ENCODE measurements at regions not wholly inside any gene's neighbourhood (a gene's known extent, or its start where the extent isn't known, plus 50 kb on each side); places are given as distances from the start of the nearest gene placed in this dataset.

DNA sequence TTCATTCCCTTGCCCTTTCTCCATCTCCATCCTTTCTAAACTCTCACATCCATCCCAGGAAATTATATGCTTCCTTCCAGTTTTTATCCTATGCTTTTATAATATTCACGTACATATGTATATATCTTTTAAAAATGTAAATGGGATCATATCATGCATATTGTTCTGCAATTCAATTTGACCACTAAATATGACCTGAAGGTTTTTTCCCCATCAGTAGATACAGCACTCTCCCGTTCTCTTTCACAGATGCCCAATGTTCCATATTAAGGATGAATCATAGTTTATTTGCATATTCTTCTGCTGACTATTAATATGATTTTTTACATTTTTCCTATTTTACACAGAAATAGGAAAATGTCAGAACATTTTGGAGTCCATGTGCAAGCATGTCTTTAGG lies 213.3 kb upstream of the PARD3B start:
- Histone ChIP-seq H3K27ac (ENCODE audit: low read depth, low read length) (no peak overlapping the region), H3K4me1 (ENCODE audit: control insufficient read depth in 5 of 5, insufficient read depth in 5 of 5, low read length in 5 of 5) (no peaks in the 10 kb centered on the region), H3K9ac (ENCODE audit: low read length in 5 of 5) (no peak overlapping the region), H3K36me3 (ENCODE audit: control insufficient read depth in 5 of 5, insufficient read depth in 5 of 5, low read length in 5 of 5) (no peaks in the 10 kb centered on the region), H3K4me3 (ENCODE audit: low read depth in 1 of 5, low read length in 5 of 5) (no peak overlapping the region), H3K27me3 (ENCODE audit: control insufficient read depth in 5 of 5, insufficient read depth in 4 of 5, low read length in 5 of 5) (no peaks in the 10 kb centered on the region), H3K9me3 (ENCODE audit: control insufficient read depth in 5 of 5, low read length in 5 of 5) (no peaks in the 10 kb centered on the region)

- Histone ChIP-seq H3K27me3 (ENCODE audit: control insufficient read depth in 5 of 5, insufficient read depth in 4 of 5, low read length in 5 of 5) (no peaks in the 10 kb centered on the region), H3K4me3 (ENCODE audit: low read depth in 1 of 5, low read length in 5 of 5) (no peak overlapping the region), H3K9ac (ENCODE audit: low read length in 5 of 5) (no peak overlapping the region), H3K36me3 (ENCODE audit: control insufficient read depth in 5 of 5, insufficient read depth in 5 of 5, low read length in 5 of 5) (no peaks in the 10 kb centered on the region), H3K27ac (ENCODE audit: low read depth, low read length) (no peak overlapping the region), H3K9me3 (ENCODE audit: control insufficient read depth in 5 of 5, low read length in 5 of 5) (no peaks in the 10 kb centered on the region), H3K4me1 (ENCODE audit: control insufficient read depth in 5 of 5, insufficient read depth in 5 of 5, low read length in 5 of 5) (no peaks in the 10 kb centered on the region)
These were observed 212.6 kb upstream of the PARD3B start for GRCh38 chr2:204332706-204333105.

DNA sequence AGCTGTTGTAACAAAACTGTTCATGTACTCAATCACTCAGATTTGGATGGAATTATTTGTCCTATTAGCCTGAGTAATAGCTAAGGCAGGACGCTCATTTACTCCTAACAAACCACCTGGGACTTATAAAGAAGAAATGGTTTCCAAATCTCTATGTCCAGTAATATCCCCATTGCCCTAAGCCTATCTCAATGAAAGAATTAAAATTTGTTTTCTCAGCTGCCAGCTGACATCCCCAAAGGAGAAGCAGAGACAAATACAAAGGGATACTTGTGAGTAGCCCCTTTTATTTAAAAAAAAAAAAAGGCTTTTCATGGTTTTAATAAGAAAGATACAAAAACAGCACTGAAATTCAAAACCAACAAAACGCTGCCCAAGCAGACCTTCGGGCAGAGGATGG lies 211.4 kb upstream of the PARD3B start:
- Histone ChIP-seq H3K4me1 (ENCODE audit: control insufficient read depth in 5 of 5, insufficient read depth in 5 of 5, low read length in 5 of 5) (no peaks in the 10 kb centered on the region), H3K27ac (ENCODE audit: low read depth, low read length) (no peak overlapping the region), H3K9ac (ENCODE audit: low read length in 5 of 5) (no peak overlapping the region), H3K36me3 (ENCODE audit: control insufficient read depth in 5 of 5, insufficient read depth in 5 of 5, low read length in 5 of 5) (no peaks in the 10 kb centered on the region), H3K27me3 (ENCODE audit: control insufficient read depth in 5 of 5, insufficient read depth in 4 of 5, low read length in 5 of 5) (peaks cover 0 to 3% (median 0%) of the 10 kb centered on the region in 5 donors), H3K9me3 (ENCODE audit: control insufficient read depth in 5 of 5, low read length in 5 of 5) (no peaks in the 10 kb centered on the region), H3K4me3 (ENCODE audit: low read depth in 1 of 5, low read length in 5 of 5) (no peak overlapping the region)

- no peaks in the 10 kb centered on the region for H3K36me3 ChIP-seq (ENCODE audit: control insufficient read depth in 5 of 5, insufficient read depth in 5 of 5, low read length in 5 of 5)
- H3K27ac ChIP-seq (ENCODE audit: low read depth, low read length): no peak overlapping the region
- H3K9ac ChIP-seq (ENCODE audit: low read length in 5 of 5): no peak overlapping the region
- H3K9me3 ChIP-seq (ENCODE audit: control insufficient read depth in 5 of 5, low read length in 5 of 5): no peaks in the 10 kb centered on the region
- no peaks in the 10 kb centered on the region for H3K4me1 ChIP-seq (ENCODE audit: control insufficient read depth in 5 of 5, insufficient read depth in 5 of 5, low read length in 5 of 5)
- H3K27me3 ChIP-seq (ENCODE audit: control insufficient read depth in 5 of 5, insufficient read depth in 4 of 5, low read length in 5 of 5): peaks cover 0 to 3% (median 0%) of the 10 kb centered on the region in 5 donors
- no peak overlapping the region for H3K4me3 ChIP-seq (ENCODE audit: low read depth in 1 of 5, low read length in 5 of 5)
These were observed 209.7 kb upstream of the PARD3B start for GRCh38 chr2:204335451-204336058.

- H3K9ac ChIP-seq (ENCODE audit: low read length in 5 of 5): no peak overlapping the region
- peaks cover 0 to 3% (median 0%) of the 10 kb centered on the region in 5 donors for H3K27me3 ChIP-seq (ENCODE audit: control insufficient read depth in 5 of 5, insufficient read depth in 4 of 5, low read length in 5 of 5)
These were observed 209.0 kb upstream of the PARD3B start for GRCh38 chr2:204336153-204336744.

DNA sequence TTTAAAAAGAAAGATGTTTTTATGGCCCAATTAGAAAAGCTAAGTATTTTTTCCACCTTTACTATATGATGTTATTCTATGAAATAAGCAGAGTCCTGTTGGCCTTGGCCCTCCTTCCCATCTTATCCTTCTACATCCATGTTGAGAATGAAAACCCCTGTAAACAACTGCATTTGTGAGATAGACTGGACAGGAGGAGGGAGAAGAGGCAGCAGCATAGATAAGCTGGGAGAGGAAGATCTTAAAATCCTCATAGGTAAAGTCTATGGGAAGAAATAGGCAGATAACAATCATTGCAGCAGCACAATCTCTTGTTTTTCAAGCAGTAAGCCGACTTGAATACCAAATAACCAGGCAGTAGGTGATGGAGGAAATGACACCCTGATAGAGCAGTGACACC lies 207.6 kb upstream of the PARD3B start:
- Histone ChIP-seq H3K9me3 (ENCODE audit: control insufficient read depth in 5 of 5, low read length in 5 of 5) (no peaks in the 10 kb centered on the region), H3K9ac (ENCODE audit: low read length in 5 of 5) (no peak overlapping the region), H3K36me3 (ENCODE audit: control insufficient read depth in 5 of 5, insufficient read depth in 5 of 5, low read length in 5 of 5) (no peaks in the 10 kb centered on the region), H3K27me3 (ENCODE audit: control insufficient read depth in 5 of 5, insufficient read depth in 4 of 5, low read length in 5 of 5) (peaks cover 0 to 3% (median 0%) of the 10 kb centered on the region in 5 donors), H3K4me1 (ENCODE audit: control insufficient read depth in 5 of 5, insufficient read depth in 5 of 5, low read length in 5 of 5) (no peaks in the 10 kb centered on the region), H3K4me3 (ENCODE audit: low read depth in 1 of 5, low read length in 5 of 5) (no peak overlapping the region), H3K27ac (ENCODE audit: low read depth, low read length) (no peak overlapping the region)

More at GRCh38 chr2:204336153-204336744, 209.0 kb upstream of the PARD3B start:
- no peak overlapping the region for H3K27ac ChIP-seq (ENCODE audit: low read depth, low read length)
- no peaks in the 10 kb centered on the region for H3K36me3 ChIP-seq (ENCODE audit: control insufficient read depth in 5 of 5, insufficient read depth in 5 of 5, low read length in 5 of 5)
- no peak overlapping the region for H3K4me3 ChIP-seq (ENCODE audit: low read depth in 1 of 5, low read length in 5 of 5)
- H3K9me3 ChIP-seq (ENCODE audit: control insufficient read depth in 5 of 5, low read length in 5 of 5): no peaks in the 10 kb centered on the region
- no peaks in the 10 kb centered on the region for H3K4me1 ChIP-seq (ENCODE audit: control insufficient read depth in 5 of 5, insufficient read depth in 5 of 5, low read length in 5 of 5)

DNA sequence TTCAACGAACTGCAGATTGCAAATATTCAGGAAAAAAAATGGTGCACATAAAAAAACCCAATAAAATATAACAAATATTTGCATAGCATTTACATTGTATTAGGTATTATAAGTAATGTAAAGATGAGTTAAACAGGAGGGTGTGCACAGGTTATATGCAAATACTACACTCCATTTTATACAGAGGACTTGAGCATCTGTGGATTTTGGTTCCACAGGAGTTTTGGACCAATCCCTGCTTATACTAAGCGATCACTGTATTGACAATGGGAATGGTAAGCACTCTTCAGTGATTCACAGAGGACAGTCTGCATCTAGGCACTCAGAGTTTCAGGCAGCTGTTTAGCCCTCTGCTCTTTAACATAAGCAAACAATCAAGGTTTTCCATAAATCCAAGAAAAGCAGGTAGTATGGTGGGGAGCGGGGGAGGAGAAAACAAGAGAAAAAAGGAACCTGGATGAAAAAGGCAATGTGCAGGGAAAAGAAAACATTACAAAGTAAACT lies 206.0 kb upstream of the PARD3B start:
- H3K9me3 ChIP-seq (ENCODE audit: control insufficient read depth in 5 of 5, low read length in 5 of 5): no peaks in the 10 kb centered on the region
- H3K36me3 ChIP-seq (ENCODE audit: control insufficient read depth in 5 of 5, insufficient read depth in 5 of 5, low read length in 5 of 5): no peaks in the 10 kb centered on the region
- H3K4me3 ChIP-seq (ENCODE audit: low read depth in 1 of 5, low read length in 5 of 5): no peak overlapping the region
- H3K4me1 ChIP-seq (ENCODE audit: control insufficient read depth in 5 of 5, insufficient read depth in 5 of 5, low read length in 5 of 5): no peaks in the 10 kb centered on the region
- H3K27ac ChIP-seq (ENCODE audit: low read depth, low read length): no peak overlapping the region
- H3K27me3 ChIP-seq (ENCODE audit: control insufficient read depth in 5 of 5, insufficient read depth in 4 of 5, low read length in 5 of 5): peaks cover 0 to 3% (median 0%) of the 10 kb centered on the region in 5 donors
- H3K9ac ChIP-seq (ENCODE audit: low read length in 5 of 5): no peak overlapping the region

DNA sequence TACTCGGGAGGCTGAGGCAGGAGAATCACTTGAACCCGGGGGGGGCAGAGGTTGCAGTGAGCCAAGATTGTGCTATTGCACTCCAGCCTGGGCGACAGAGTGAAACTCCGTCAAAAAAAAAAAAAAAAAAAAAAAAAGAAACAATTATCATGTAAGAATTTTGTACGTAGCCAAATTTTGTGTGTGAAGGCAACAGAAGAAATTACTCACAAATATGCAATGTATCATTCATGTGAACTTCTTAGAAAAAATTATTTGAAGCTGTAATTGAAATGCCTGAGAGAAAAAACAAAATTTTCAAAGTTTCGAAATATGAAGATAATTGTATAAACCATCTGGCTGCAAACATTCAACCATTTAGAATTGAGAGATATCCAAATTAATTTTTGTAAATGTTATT lies 204.8 kb upstream of the PARD3B start:
- Histone ChIP-seq H3K9ac (ENCODE audit: low read length in 5 of 5) (no peak overlapping the region), H3K9me3 (ENCODE audit: control insufficient read depth in 5 of 5, low read length in 5 of 5) (no peaks in the 10 kb centered on the region), H3K36me3 (ENCODE audit: control insufficient read depth in 5 of 5, insufficient read depth in 5 of 5, low read length in 5 of 5) (no peaks in the 10 kb centered on the region), H3K27ac (ENCODE audit: low read depth, low read length) (no peak overlapping the region), H3K27me3 (ENCODE audit: control insufficient read depth in 5 of 5, insufficient read depth in 4 of 5, low read length in 5 of 5) (peaks cover 0 to 3% (median 0%) of the 10 kb centered on the region in 5 donors), H3K4me1 (ENCODE audit: control insufficient read depth in 5 of 5, insufficient read depth in 5 of 5, low read length in 5 of 5) (no peaks in the 10 kb centered on the region), H3K4me3 (ENCODE audit: low read depth in 1 of 5, low read length in 5 of 5) (no peak overlapping the region)

GRCh38 chr2:204341887-204342276 lies 203.4 kb upstream of the PARD3B start:
- Histone ChIP-seq H3K36me3 (ENCODE audit: control insufficient read depth in 5 of 5, insufficient read depth in 5 of 5, low read length in 5 of 5) (no peaks in the 10 kb centered on the region), H3K9ac (ENCODE audit: low read length in 5 of 5) (no peak overlapping the region), H3K9me3 (ENCODE audit: control insufficient read depth in 5 of 5, low read length in 5 of 5) (no peaks in the 10 kb centered on the region), H3K4me1 (ENCODE audit: control insufficient read depth in 5 of 5, insufficient read depth in 5 of 5, low read length in 5 of 5) (no peaks in the 10 kb centered on the region), H3K27me3 (ENCODE audit: control insufficient read depth in 5 of 5, insufficient read depth in 4 of 5, low read length in 5 of 5) (peaks cover 0 to 3% (median 0%) of the 10 kb centered on the region in 5 donors), H3K27ac (ENCODE audit: low read depth, low read length) (no peak overlapping the region), H3K4me3 (ENCODE audit: low read depth in 1 of 5, low read length in 5 of 5) (no peak overlapping the region)

DNA sequence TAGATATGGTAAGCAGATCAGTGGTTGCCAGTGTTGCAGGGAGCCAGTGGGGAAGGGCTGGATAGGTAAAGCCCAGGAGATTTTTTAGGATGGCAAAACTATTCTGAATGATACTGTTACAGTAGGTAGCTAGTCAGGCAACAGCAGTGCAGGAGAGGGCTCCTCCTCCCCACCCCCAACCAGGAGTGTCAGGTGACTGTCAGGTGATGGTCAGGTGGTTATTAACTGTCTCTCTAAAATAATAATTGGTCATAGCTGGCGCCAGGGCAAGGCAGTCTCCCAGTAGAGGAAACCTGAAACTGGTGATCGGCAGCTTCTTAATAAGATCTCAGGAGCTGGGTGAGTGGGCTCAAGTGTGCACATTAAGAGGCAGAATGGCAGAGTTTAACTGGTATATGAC lies 201.6 kb upstream of the PARD3B start:
- H3K27me3 ChIP-seq (ENCODE audit: control insufficient read depth in 5 of 5, insufficient read depth in 4 of 5, low read length in 5 of 5): peaks cover 0 to under 1% (median 0%) of the 10 kb centered on the region in 5 donors
- no peaks in the 10 kb centered on the region for H3K36me3 ChIP-seq (ENCODE audit: control insufficient read depth in 5 of 5, insufficient read depth in 5 of 5, low read length in 5 of 5)
- H3K4me1 ChIP-seq (ENCODE audit: control insufficient read depth in 5 of 5, insufficient read depth in 5 of 5, low read length in 5 of 5): no peaks in the 10 kb centered on the region
- H3K4me3 ChIP-seq (ENCODE audit: low read depth in 1 of 5, low read length in 5 of 5): no peak overlapping the region
- no peak overlapping the region for H3K27ac ChIP-seq (ENCODE audit: low read depth, low read length)
- H3K9ac ChIP-seq (ENCODE audit: low read length in 5 of 5): no peak overlapping the region
- H3K9me3 ChIP-seq (ENCODE audit: control insufficient read depth in 5 of 5, low read length in 5 of 5): peaks cover 0 to 5% (median 0%) of the 10 kb centered on the region in 5 donors
